ENCODE measurements at regions not wholly inside any gene's neighbourhood (a gene's known extent, or its start where the extent isn't known, plus 50 kb on each side); places are given as distances from the start of the nearest gene placed in this dataset.

DNA sequence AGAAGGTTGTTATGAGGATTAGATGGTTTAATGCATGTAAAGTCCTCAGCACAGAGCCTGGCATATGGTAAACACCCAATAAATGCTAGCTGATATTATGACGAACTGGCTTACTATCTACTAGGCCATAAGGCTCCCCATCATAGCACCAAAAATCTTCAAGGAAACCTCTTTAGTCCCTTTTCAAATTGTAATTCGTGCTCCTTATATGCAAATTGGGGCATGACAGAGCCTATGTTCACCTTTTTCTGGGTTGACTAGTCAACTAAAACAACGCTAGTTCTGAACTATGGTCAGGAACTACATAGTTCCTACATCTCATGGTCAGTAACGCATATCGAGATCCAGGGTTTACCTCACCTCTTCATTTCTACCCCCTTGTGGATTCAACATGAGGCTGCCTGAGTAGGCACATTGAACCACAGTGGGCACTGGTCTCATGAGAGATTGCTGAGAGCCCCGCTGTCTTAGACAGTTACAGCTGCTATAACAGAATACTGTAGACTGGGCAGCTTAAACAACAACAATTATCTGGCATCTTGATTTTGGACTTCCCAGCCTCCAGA is 97.2 kb upstream of the TNFAIP3 start:
- no peaks in the 10 kb centered on the region for H3K4me1 ChIP-seq (replicated peaks in 1 of 2)
- in situ Hi-C loops (cut with MboI; ENCODE audit: low pct_unique_long_range_greater_than_20kb in 2 of 9, low sequenced_read_pairs in 9 of 9, unreplicated experiment in 9 of 9), result no loop called here
- ATAC-seq (replicated peaks in 6 of 8), result no peak
- H3K4me3 ChIP-seq, result no peak overlapping the region
- no peak overlapping the region for H3K27ac ChIP-seq
- 67 to 100% (median 80%) methylated on average over 1 to 6 of the region's 6 CpGs; no CpG with 5 or more reads in 1 of the 10 experiments for WGBS, 10 experiments

DNA sequence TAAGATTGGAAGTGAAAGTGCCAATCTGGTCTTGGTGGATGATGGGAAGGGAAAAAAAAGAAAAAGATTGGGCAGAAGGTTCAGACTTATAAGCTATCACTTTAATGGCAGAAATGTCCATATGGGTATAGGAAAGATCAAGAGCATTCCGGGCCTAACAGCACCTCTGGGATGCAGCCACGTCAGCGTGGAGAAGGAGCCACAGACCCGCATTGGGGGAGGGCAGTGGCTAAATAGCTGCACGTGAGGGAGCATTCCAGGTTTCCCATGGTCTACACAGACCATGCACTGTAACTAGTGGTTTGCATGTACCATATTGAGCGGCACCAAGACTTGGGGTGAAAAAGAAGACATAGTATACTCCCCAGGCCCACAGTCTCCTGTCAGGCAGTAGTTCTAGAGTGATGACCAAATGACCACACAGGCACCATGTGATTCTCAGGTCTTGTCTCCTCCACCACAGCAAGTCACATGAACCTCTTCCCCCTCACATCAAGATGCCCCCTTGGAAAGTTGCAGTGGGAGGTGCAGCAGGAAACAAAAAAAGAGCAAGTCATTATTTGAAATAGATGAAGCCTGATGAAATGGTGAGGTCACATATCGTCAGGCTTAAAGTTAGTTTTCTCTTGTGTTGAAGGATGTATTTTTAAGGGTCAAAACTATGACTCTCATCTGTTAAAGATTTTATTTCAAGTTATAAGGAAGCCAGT is 94.4 kb upstream of the TNFAIP3 start:
- H3K4me1 ChIP-seq (replicated peaks in 1 of 2), result no peaks in the 10 kb centered on the region
- WGBS, 10 experiments, result 82 to 100% (median 94%) methylated on average over 1 to 6 of the region's 7 CpGs; no CpG with 5 or more reads in 4 of the 10 experiments
- in situ Hi-C loops (cut with MboI; ENCODE audit: low pct_unique_long_range_greater_than_20kb in 2 of 9, low sequenced_read_pairs in 9 of 9, unreplicated experiment in 9 of 9), result no loop called here
- no peak overlapping the region for H3K27ac ChIP-seq
- no peak overlapping the region for H3K4me3 ChIP-seq
- no peak for ATAC-seq (replicated peaks in 6 of 8)

DNA sequence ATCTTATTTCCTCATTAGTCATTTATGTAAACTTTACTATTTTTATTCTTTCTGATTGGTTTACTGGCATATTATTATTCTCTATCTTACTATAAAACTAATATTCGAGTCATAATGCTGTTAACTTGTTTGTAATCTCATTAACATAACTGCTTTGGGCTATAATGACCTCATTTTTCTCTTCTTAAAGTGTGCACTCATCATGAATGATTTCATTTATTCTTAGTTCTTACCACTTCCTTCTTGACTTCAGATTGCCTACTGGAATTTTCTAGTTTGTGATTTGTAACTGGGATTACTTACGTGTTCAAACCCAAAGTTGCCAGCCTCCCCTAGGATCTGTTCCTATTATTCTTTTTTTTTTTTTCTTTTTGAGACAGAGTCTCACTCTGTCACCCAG is 91.8 kb upstream of the TNFAIP3 start:
- in situ Hi-C loops (cut with MboI; ENCODE audit: low pct_unique_long_range_greater_than_20kb in 2 of 9, low sequenced_read_pairs in 9 of 9, unreplicated experiment in 9 of 9), result no loop called here
- ATAC-seq (replicated peaks in 6 of 8), result peak in 2 of 8 experiments; percentile 29 to 45
- Histone ChIP-seq H3K27ac (no peak overlapping the region), H3K4me1 (replicated peaks in 1 of 2) (no peaks in the 10 kb centered on the region), H3K4me3 (no peak overlapping the region)
- WGBS, 10 experiments, result 33 to 100% (median 65%) methylated on average over 1 to 2 of the region's 2 CpGs; no CpG with 5 or more reads in 1 of the 10 experiments

DNA sequence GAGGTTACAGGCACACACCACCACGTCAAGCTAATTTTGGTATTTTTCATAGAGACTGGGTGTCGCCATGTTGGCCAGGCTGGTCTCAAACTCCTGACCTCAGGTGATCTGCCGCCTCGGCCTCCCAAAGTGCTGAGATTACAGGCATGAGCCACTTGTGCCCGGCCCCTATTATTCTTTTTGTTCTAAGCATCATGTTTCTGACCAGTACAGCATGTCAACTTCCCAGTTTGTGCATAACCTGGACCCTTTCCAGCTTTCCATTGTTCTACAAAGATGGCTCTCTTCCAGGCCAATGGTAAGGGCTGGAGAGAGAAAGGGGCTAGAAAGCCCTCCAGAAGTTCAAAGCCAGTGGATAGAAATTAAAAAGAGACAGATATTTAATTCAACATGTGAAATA is 91.3 kb upstream of the TNFAIP3 start:
- WGBS, 10 experiments, result 87 to 100% (median 99%) methylated on average over 1 to 5 of the region's 5 CpGs; no CpG with 5 or more reads in 4 of the 10 experiments
- no peaks in the 10 kb centered on the region for H3K4me1 ChIP-seq (replicated peaks in 1 of 2)
- in situ Hi-C loops (cut with MboI; ENCODE audit: low pct_unique_long_range_greater_than_20kb in 2 of 9, low sequenced_read_pairs in 9 of 9, unreplicated experiment in 9 of 9), result no loop called here
- ATAC-seq (replicated peaks in 6 of 8), result no peak
- H3K4me3 ChIP-seq, result no peak overlapping the region
- no peak overlapping the region for H3K27ac ChIP-seq

DNA sequence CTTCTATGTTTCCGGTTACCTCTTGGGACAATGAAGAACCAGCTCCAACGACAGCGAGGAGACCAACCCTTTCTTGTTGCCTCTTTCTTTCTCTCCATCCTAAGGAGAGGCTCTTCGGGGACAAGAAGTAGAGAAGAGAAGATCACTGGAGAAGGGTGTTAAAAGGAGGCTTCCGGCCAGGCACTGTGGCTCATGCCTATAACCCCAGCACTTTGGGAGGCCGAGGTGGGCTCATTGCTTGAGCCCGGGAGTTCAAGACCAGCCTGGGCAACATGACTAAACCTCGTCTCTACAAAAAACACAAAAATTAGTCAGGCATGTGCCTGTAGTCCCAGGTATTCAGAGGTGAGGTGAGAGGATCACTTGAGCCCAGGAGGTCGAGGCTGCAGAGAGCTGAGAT is 90.8 kb upstream of the TNFAIP3 start:
- in situ Hi-C loops (cut with MboI; ENCODE audit: low pct_unique_long_range_greater_than_20kb in 2 of 9, low sequenced_read_pairs in 9 of 9, unreplicated experiment in 9 of 9), result no loop called here
- 77 to 100% (median 88%) methylated on average over 1 to 6 of the region's 9 CpGs; no CpG with 5 or more reads in 1 of the 10 experiments for WGBS, 10 experiments
- H3K4me3 ChIP-seq, result no peak overlapping the region
- ATAC-seq (replicated peaks in 6 of 8), result no peak
- H3K27ac ChIP-seq, result no peak overlapping the region
- H3K4me1 ChIP-seq (replicated peaks in 1 of 2), result no peaks in the 10 kb centered on the region

DNA sequence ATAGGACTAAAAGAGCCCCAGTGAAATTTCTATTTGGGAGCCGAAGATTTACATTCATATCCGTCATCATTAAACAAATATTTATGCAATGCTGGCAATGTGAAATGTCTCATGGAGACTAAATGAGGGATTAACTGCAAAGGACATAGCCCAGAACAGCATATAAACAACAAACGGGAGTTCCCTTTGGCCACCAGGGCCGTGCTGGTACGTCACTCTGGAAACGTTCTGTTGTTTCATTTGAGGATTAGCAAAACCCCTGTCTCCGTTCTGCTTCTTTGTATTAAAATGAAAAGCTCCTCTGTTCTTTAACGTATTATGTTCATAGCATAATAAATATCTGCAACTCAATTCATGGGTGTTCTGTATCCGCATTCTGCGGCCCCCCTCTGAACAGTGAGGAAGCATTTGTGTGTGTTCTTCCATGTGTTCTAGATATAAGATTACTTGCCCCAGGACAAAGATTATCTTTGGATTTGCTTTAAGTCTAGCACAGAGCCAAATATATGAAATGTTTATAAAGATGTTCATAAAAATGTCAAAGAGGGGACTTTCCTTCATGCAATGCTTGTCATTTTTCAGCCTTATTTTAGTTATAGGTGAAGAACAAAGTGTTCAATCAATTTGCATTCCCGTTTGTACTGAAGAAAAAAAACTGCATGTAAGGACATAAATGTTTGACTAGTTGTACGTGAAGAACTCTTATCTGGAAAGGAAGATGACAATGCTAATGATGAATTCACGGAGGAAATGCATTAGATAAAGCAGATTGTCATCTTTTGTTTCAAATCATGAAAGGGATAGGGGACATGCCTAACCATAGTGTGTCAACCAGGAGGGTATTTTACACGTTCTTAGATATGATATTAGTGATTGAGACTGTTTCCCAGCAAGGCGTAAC is 90.0 kb upstream of the TNFAIP3 start:
- in situ Hi-C loops (cut with MboI; ENCODE audit: low pct_unique_long_range_greater_than_20kb in 2 of 9, low sequenced_read_pairs in 9 of 9, unreplicated experiment in 9 of 9), result no loop called here
- 31 to 90% (median 77%) methylated on average over 4 to 15 of the region's 15 CpGs; no CpG with 5 or more reads in 1 of the 10 experiments for WGBS, 10 experiments
- ATAC-seq (replicated peaks in 6 of 8), result peak in 1 of 8 experiments; percentile 92
- Histone ChIP-seq H3K4me1 (replicated peaks in 1 of 2) (no peaks in the 10 kb centered on the region), H3K27ac (no peak overlapping the region), H3K4me3 (no peak overlapping the region)

DNA sequence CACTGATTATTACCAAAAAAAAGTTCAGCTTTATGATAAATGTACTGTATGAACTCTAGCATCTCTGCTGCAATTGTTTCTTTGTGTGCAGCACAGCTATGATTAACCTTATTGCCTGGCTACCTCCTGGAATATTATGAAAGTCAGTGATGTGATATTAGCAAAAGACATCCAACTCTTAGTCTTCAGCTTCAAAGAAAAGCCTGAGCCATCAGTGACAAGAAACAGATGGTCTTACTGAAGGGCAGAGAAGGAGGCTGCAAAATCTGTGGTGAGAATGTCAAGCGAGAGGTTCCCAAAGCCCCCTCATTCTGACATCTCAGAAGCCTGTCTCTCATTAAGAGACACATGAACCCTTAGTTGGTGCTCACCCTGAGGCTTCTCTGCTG is 89.4 kb upstream of the TNFAIP3 start:
- WGBS, 10 experiments, result 20 to 100% (median 100%) methylated on average over 1 of the region's 1 CpG; no CpG with 5 or more reads in 5 of the 10 experiments
- Histone ChIP-seq H3K27ac (no peak overlapping the region), H3K4me1 (replicated peaks in 1 of 2) (no peaks in the 10 kb centered on the region), H3K4me3 (no peak overlapping the region)
- ATAC-seq (replicated peaks in 6 of 8), result no peak
- in situ Hi-C loops (cut with MboI; ENCODE audit: low pct_unique_long_range_greater_than_20kb in 2 of 9, low sequenced_read_pairs in 9 of 9, unreplicated experiment in 9 of 9), result no loop called here

DNA sequence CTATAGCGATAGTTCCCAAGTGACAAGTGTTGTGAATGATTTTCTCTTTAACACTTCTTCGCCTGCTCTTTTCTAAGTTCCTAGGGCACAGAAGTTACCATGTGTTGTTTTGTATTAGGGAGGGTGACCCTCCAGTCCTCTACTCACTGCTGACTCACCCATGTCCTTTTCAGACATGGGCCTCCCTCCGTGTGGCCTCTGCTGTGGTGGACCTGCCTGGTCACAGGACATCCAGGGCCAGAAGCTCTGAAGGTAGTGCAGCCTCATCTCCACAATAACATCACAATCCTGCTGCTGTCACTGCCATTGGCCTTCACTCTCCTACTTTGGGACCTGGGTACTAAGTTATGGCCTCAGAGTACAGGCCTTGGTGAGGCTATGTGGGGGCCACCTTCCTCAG is 87.1 kb upstream of the TNFAIP3 start:
- no peak overlapping the region for H3K27ac ChIP-seq
- ATAC-seq (replicated peaks in 6 of 8), result no peak
- no peak overlapping the region for H3K4me3 ChIP-seq
- no peaks in the 10 kb centered on the region for H3K4me1 ChIP-seq (replicated peaks in 1 of 2)
- WGBS, 10 experiments, result 89 to 100% (median 100%) methylated on average over 1 to 3 of the region's 3 CpGs; no CpG with 5 or more reads in 1 of the 10 experiments
- in situ Hi-C loops (cut with MboI; ENCODE audit: low pct_unique_long_range_greater_than_20kb in 2 of 9, low sequenced_read_pairs in 9 of 9, unreplicated experiment in 9 of 9), result no loop called here

DNA sequence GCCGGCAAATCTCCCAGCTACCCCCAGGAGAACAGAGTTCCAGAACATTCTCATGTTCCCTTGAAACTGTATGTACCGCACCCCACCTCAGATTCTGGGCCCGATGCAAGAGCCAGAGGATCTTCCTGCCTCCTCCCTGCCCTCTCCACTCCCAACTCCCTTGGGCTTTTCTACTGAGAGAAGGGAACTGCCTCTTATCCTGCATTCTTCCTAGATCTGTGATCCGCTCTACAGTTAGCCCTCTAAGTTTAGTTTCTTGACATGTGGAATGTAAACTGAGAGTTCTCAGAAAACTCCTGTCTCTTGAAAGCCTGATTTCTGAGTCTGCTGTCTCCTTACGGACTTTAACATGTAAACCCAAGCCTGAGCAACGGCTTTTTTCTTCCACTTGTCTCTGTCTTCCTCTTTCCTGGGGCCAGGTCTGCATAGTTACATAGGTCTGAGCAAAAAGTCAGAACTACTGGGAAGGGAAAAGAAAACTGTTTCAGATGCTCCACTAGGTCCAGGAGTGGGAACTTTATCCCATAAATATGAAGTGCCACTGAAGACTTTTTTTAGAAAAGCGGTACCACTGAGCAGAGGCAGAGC is 86.5 kb upstream of the TNFAIP3 start:
- no peak for ATAC-seq (replicated peaks in 6 of 8)
- no peak overlapping the region for H3K27ac ChIP-seq
- 63 to 100% (median 94%) methylated on average over 1 to 7 of the region's 7 CpGs; no CpG with 5 or more reads in 1 of the 10 experiments for WGBS, 10 experiments
- H3K4me3 ChIP-seq, result no peak overlapping the region
- in situ Hi-C loops (cut with MboI; ENCODE audit: low pct_unique_long_range_greater_than_20kb in 2 of 9, low sequenced_read_pairs in 9 of 9, unreplicated experiment in 9 of 9), result no loop called here
- no peaks in the 10 kb centered on the region for H3K4me1 ChIP-seq (replicated peaks in 1 of 2)

DNA sequence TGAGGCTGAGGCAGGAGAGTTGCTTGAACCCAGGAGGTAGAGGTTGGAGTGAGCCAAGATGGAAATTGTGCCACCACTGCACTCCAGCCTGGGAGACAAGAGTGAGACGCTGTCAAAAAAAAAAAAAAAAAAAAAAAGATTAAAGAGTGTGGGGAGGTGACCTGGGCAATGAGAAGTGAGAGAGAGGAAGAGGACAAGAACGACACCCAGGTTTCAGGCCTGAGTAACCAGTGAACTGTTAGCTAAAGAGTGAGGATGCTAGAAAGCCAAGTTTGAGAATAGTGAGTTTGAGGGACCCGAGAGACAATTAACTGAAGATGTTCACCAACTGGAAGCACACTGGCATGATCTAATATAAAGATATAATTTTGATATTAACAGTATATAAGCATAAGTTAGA is 85.4 kb upstream of the TNFAIP3 start:
- Histone ChIP-seq H3K4me1 (replicated peaks in 1 of 2) (no peaks in the 10 kb centered on the region), H3K4me3 (no peak overlapping the region), H3K27ac (no peak overlapping the region)
- 67 to 100% (median 88%) methylated on average over 1 to 3 of the region's 3 CpGs for WGBS, 10 experiments
- in situ Hi-C loops (cut with MboI; ENCODE audit: low pct_unique_long_range_greater_than_20kb in 2 of 9, low sequenced_read_pairs in 9 of 9, unreplicated experiment in 9 of 9), result no loop called here
- ATAC-seq (replicated peaks in 6 of 8), result no peak

DNA sequence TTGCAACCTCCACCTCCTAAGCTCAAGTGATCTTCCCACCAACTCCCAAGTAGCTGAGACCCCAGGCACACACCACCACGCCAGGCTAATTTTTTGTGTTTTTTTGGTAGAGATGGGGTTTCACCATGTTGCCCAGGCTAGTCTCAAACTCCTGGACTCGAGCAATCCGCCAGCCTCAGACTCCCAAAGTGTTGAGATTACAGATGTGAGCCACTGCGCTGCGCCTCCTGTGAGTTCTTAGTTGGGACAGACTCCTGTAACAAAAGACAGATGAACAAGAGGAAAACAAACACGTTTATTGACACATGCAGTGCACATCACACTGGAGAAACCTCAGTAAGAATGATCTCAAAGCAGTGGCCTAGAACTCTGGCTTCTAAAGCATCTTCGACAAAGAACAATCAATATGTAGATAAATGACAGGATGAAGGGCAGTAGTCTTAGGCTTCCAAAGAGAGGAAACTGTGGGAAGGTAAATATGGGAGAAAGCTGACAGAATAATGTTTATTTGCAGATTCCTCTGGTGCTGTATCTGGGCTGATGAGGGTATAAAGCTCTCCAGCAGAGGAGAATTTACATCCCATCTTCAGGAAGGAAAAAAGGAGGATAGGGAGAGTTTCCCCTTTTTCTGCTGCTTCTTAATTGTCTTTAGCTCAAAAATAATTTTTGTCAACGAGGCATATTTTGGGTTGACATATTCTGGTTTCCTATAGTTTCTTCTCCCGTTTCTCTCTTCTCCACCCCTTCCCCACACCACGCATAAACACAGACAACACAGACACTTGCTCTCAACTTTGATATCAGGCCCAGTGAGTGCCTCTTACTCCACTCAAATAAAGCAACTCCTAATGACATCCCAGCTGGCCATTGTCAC is 84.7 kb upstream of the TNFAIP3 start:
- Histone ChIP-seq H3K4me1 (replicated peaks in 1 of 2) (no peaks in the 10 kb centered on the region), H3K27ac (no peak overlapping the region), H3K4me3 (no peak overlapping the region)
- WGBS, 10 experiments, result 71 to 84% (median 78%) methylated on average over 2 to 8 of the region's 10 CpGs; no CpG with 5 or more reads in 1 of the 10 experiments
- in situ Hi-C loops (cut with MboI; ENCODE audit: low pct_unique_long_range_greater_than_20kb in 2 of 9, low sequenced_read_pairs in 9 of 9, unreplicated experiment in 9 of 9), result no loop called here
- peak in 1 of 8 experiments; percentile 43 for ATAC-seq (replicated peaks in 6 of 8)

DNA sequence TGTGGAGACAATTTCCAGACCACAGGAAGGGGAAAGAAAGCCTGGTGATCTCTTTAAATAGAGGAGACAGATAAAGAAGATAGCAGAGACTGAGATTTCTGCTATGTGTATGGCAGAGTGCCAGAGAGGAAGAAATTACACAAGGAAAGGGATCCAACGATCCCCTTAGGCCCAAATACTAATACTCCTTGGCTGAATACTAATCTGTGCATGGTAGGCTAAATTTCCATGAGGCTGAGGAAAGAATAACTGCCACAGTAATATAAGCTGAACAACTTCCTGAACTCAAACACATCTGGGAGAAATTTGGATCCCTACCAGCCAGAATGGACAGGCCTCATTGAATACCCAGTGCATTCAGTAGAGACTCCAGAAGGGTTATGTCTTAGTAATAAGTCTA is 83.3 kb upstream of the TNFAIP3 start:
- Histone ChIP-seq H3K4me3 (no peak overlapping the region), H3K4me1 (replicated peaks in 1 of 2) (no peaks in the 10 kb centered on the region), H3K27ac (no peak overlapping the region)
- in situ Hi-C loops (cut with MboI; ENCODE audit: low pct_unique_long_range_greater_than_20kb in 2 of 9, low sequenced_read_pairs in 9 of 9, unreplicated experiment in 9 of 9), result no loop called here
- 0 to 50% (median 20%) methylated on average over 1 of the region's 1 CpG; no CpG with 5 or more reads in 5 of the 10 experiments for WGBS, 10 experiments
- peak in 2 of 8 experiments; percentile 25 to 36 for ATAC-seq (replicated peaks in 6 of 8)

Measured in motor neuron (in vitro differentiated cells).